GM12878 (cell line): ENCODE measurements at regions not wholly inside any gene's neighbourhood (a gene's known extent, or its start where the extent isn't known, plus 50 kb on each side); places are given as distances from the start of the nearest gene placed in this dataset.

Experiments used
- ATAC-seq: fragments of 200-7000 bp; cut with Tn5 transposase; 3 replicates; pipeline ENCODE4 v1.9.1; 2020; ENCODE audit warnings: mild to moderate bottlenecking, moderate library complexity
- BruUV-seq: library from RNA; stranded (reverse); fragments of 400-500 nt; replicated peaks from 2 replicates; lab custom pipeline; 2021; lab: Mats Ljungman, UMichigan
- CTCF ChIA-PET: fragments of 300-600 bp; sonication (Branson Sonifier 250); formaldehyde crosslinking; extraction: SDS; loops from one replicate; lab custom pipeline; 2021; ENCODE audit warnings: inconsistent platforms; lab: Yijun Ruan, JAX
- POLR2A ChIA-PET: fragments of 350-600 bp; formaldehyde crosslinking; extraction: SDS; loops from one replicate; lab custom pipeline; 2021; ENCODE audit warnings: inconsistent platforms; lab: Charles Lee
- RAD21 ChIA-PET: fragments of 300-600 bp; sonication (Branson Sonifier 250); formaldehyde crosslinking; loops from one replicate; lab custom pipeline; 2023; ENCODE audit warnings: antibody characterized with exemption; ENCODE audit not compliant: unreplicated experiment; lab: Charles Lee
- SMC1A ChIA-PET: fragments of 300-600 bp; sonication (Branson Sonifier 250); formaldehyde crosslinking; loops from one replicate; lab custom pipeline; 2023; ENCODE audit not compliant: unreplicated experiment, uncharacterized antibody; lab: Charles Lee
- DNase-seq: peaks from one replicate; pipeline ENCODE4 v3.0.0-alpha.2; 2011; ENCODE audit warnings: low read depth, low spot score
- FAIRE-seq: peaks from 3 replicates; lab custom pipeline; 2011; peaks lifted over from hg19 to GRCh38; lab: Jason Lieb, UNC
- H2AFZ ChIP-seq: 2 replicates; pipeline ENCODE4 v1.6.0; 2011; ENCODE audit warnings: low read depth, low read length, control low read depth; ENCODE audit not compliant: control insufficient read depth
- H3K27ac ChIP-seq: 2 replicates; pipeline ENCODE4 v1.5.1; 2011; ENCODE audit warnings: control low read depth; ENCODE audit not compliant: control insufficient read depth, insufficient read depth
- H3K27me3 ChIP-seq, 2 experiments: replicated peaks in 1 of 2; 2 replicates each; pipeline versions ENCODE4 v1.6.0 to v1.6.1; 2011; ENCODE audit warnings: low read length in 1 of 2; ENCODE audit not compliant: control insufficient read depth in 2 of 2, insufficient read depth in 2 of 2
- H3K36me3 ChIP-seq, 2 experiments: 2 replicates each; pipeline ENCODE4 v1.5.1; 2011; ENCODE audit warnings: low read length in 1 of 2; ENCODE audit not compliant: control insufficient read depth in 2 of 2, insufficient read depth in 2 of 2
- H3K4me1 ChIP-seq: 2 replicates; pipeline ENCODE4 v1.6.1; 2011; ENCODE audit warnings: mild to moderate bottlenecking, low read length, moderate library complexity, mixed read lengths; ENCODE audit not compliant: control insufficient read depth, insufficient read depth
- H3K4me2 ChIP-seq: 2 replicates; pipeline ENCODE4 v1.6.0; 2011; ENCODE audit warnings: control low read depth; ENCODE audit not compliant: control insufficient read depth, insufficient read depth
- H3K4me3 ChIP-seq: fragments of 200-600 bp; sonication (generic); 2 replicates; pipeline ENCODE4 v1.5.1; 2016
- H3K79me2 ChIP-seq: 2 replicates; pipeline ENCODE4 v1.6.0; 2011; ENCODE audit warnings: low read length; ENCODE audit not compliant: control insufficient read depth, insufficient read depth
- H3K9ac ChIP-seq: 2 replicates; pipeline ENCODE4 v1.8.0; 2011; ENCODE audit warnings: low read length, control low read depth, mixed read lengths; ENCODE audit not compliant: control insufficient read depth, insufficient read depth
- H3K9me3 ChIP-seq: replicated peaks from 3 replicates; pipeline ENCODE4 v1.5.1; 2011; ENCODE audit warnings: mild to moderate bottlenecking, low read length; ENCODE audit not compliant: control insufficient read depth, insufficient read depth
- H4K20me1 ChIP-seq: 2 replicates; pipeline ENCODE4 v1.6.0; 2011; ENCODE audit not compliant: control insufficient read depth, insufficient read depth
- DPF2 ChIP-seq: fragments of 450-650 bp; IDR thresholded peaks from 2 replicates; pipeline ENCODE4 v1.6.1; 2017; ENCODE audit warnings: mild to moderate bottlenecking
- RAD51 ChIP-seq: fragments of 450-650 bp; IDR thresholded peaks from 2 replicates; pipeline ENCODE4 v1.6.1; 2016; ENCODE audit warnings: moderate library complexity, mild to moderate bottlenecking, inconsistent platforms
- RELA ChIP-seq: fragments of 450-650 bp; IDR thresholded peaks from 2 replicates; pipeline ENCODE4 v1.8.0; 2014; ENCODE audit warnings: borderline replicate concordance; ENCODE audit not compliant: partially characterized antibody
- ZNF24 ChIP-seq: fragments of 450-650 bp; IDR thresholded peaks from 2 replicates; pipeline ENCODE4 v1.6.1; 2017; ENCODE audit warnings: antibody characterized with exemption, mild to moderate bottlenecking
- WGBS: methylation state at CpG from one replicate; pipeline ENCODE4 v1.1.6; 2016; ENCODE audit warnings: low lambda C conversion rate; ENCODE audit not compliant: insufficient replicate concordance, insufficient coverage; ENCODE audit errors: missing lambda C conversion rate; 5-methylcytosine and 5-hydroxymethylcytosine counted together
- in situ Hi-C: fragments of 300-500 bp; cut with MboI; formaldehyde crosslinking; loops from 9 replicates; pipeline ENCODE4 v1.14.3; 2018; ENCODE audit warnings: mixed read lengths
- intact Hi-C: fragments of 100-400 bp; cut with micrococcal nuclease; formaldehyde crosslinking; loops from one replicate; pipeline ENCODE4 v1.14.2; 2022; ENCODE audit not compliant: unreplicated experiment
- TF ChIP-seq, protein P1 (sequence below): fragments of 450-650 bp; IDR thresholded peaks from 2 replicates; pipeline ENCODE4 v1.6.1; 2017; ENCODE audit warnings: antibody characterized with exemption, mild to moderate bottlenecking, moderate library complexity

DNA sequence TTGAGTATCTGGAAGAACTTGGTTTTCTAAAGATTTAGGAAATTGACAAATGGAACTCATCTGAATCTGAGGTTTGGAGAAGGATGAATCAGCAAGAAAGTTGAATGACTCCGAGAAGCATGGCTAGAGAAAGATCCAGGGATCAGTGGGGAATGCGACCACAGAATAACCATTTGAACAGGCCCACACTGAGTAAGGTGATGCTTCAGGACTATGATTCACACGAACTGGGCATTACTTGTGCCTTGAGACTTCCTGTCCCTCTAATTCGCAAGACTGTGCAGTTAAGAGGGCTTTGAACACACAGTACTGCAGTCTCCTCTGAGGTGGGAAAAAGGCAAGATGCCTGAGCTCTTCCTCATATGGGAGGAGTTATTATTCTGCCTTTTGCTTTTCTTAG is 395.5 kb upstream of the POM121L12 start:
- TF ChIP-seq RELA (no peak), RAD51 (no peak), ZNF24 (no peak), DPF2 (no peak)
- Histone ChIP-seq H4K20me1 (no peaks in the 10 kb centered on the region), H3K79me2 (no peaks in the 10 kb centered on the region), H3K9ac (no peak overlapping the region), H2AFZ (no peak overlapping the region), H3K9me3 (no peaks in the 10 kb centered on the region), H3K27me3 (no peaks in the 10 kb centered on the region), H3K4me3 (no peak overlapping the region), H3K4me1 (no peaks in the 10 kb centered on the region), H3K4me2 (no peak overlapping the region), H3K36me3 (no peaks in the 10 kb centered on the region), H3K27ac (no peak overlapping the region)
- ATAC-seq = no peak
- FAIRE-seq = no peak
- SMC1A ChIA-PET = no interaction called here
- no peak for DNase-seq
- WGBS = 13% methylated on average over 4 of the region's 4 CpGs
- POLR2A ChIA-PET = no interaction called here
- in situ Hi-C loops = no loop called here
- RAD21 ChIA-PET = no interaction called here
- intact Hi-C loops = no loop called here
- BruUV-seq = no TSS peak
- CTCF ChIA-PET = no interaction called here

DNA sequence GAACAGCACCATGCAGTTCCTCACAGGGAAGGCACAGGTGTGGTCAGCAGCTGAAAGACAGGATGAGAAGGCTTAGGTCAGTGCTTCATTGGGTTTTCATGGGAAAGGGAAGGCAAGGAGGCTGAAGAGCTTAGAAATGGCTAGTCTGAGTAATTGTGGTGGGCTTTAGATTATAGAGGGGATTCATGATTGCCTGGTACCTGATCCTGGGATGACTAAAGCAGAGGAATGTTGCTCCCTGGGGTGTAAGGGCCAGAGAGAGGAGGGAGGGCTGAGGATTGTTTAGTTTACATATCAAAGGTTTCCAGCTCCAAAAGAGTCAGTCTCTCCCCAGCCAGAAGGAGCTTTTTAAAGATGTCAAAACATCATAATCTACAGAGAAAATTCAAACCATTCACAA is 396.3 kb upstream of the POM121L12 start:
- no peak overlapping the region for H3K9ac ChIP-seq
- no peaks in the 10 kb centered on the region for H3K27me3 ChIP-seq
- POLR2A ChIA-PET = no interaction called here
- H3K4me3 ChIP-seq = no peak overlapping the region
- H3K4me2 ChIP-seq = no peak overlapping the region
- FAIRE-seq = no peak
- SMC1A ChIA-PET = no interaction called here
- ATAC-seq = no peak
- no peak for DNase-seq
- no peaks in the 10 kb centered on the region for H3K36me3 ChIP-seq
- in situ Hi-C loops (no loop called here), intact Hi-C loops (no loop called here)
- no peaks in the 10 kb centered on the region for H3K4me1 ChIP-seq
- no peaks in the 10 kb centered on the region for H3K9me3 ChIP-seq
- no peak overlapping the region for H2AFZ ChIP-seq
- H3K27ac ChIP-seq = no peak overlapping the region
- no TSS peak for BruUV-seq
- H3K79me2 ChIP-seq = no peaks in the 10 kb centered on the region
- RAD21 ChIA-PET = no interaction called here
- TF ChIP-seq, protein P1, sequence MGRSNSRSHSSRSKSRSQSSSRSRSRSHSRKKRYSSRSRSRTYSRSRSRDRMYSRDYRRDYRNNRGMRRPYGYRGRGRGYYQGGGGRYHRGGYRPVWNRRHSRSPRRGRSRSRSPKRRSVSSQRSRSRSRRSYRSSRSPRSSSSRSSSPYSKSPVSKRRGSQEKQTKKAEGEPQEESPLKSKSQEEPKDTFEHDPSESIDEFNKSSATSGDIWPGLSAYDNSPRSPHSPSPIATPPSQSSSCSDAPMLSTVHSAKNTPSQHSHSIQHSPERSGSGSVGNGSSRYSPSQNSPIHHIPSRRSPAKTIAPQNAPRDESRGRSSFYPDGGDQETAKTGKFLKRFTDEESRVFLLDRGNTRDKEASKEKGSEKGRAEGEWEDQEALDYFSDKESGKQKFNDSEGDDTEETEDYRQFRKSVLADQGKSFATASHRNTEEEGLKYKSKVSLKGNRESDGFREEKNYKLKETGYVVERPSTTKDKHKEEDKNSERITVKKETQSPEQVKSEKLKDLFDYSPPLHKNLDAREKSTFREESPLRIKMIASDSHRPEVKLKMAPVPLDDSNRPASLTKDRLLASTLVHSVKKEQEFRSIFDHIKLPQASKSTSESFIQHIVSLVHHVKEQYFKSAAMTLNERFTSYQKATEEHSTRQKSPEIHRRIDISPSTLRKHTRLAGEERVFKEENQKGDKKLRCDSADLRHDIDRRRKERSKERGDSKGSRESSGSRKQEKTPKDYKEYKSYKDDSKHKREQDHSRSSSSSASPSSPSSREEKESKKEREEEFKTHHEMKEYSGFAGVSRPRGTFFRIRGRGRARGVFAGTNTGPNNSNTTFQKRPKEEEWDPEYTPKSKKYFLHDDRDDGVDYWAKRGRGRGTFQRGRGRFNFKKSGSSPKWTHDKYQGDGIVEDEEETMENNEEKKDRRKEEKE = no peak
- TF ChIP-seq, all 136 proteins: peak for 0
- CTCF ChIA-PET = no interaction called here
- H4K20me1 ChIP-seq = no peaks in the 10 kb centered on the region
